ENCODE measurements at regions not wholly inside any gene's neighbourhood (a gene's known extent, or its start where the extent isn't known, plus 50 kb on each side); places are given as distances from the start of the nearest gene placed in this dataset.

DNA sequence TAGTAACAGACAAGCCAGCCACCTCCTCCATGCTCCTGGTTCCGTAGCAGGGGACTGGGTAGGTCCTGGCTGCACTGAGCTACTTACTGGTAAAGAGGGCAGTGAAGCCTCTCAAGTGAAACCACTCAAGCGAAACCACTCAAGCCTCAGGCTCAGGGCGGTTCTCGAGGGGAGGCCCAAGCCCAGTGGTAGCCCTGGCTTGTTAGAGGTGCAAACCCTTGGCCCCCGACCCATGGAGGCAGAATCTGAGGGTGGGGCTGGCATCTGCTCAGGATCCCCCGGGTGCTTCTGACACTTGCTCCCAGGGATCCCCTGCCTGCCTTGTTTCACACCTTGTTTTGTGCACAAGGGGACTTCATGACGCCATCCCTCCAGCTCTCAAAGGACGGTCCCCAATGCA, 76.5 kb upstream of the OLFM1 start:
- H3K36me3 ChIP-seq (ENCODE audit: control insufficient read depth, insufficient read depth, low read length) = no peaks in the 10 kb centered on the region
- H3K27ac ChIP-seq (ENCODE audit: extremely low read depth, low read depth, low read length) = no peak overlapping the region
- H2AFZ ChIP-seq (ENCODE audit: low read depth, low read length) = no peak overlapping the region
- H3K4me3 ChIP-seq = no peak overlapping the region
- DNase-seq (ENCODE audit: extremely low read depth in 1 of 4, low spot score in 3 of 4) (no peak), FAIRE-seq (no peak), ATAC-seq (no peak)
- in situ Hi-C loops (cut with MboI) = no loop called here
- 0% methylated on average over 8 of the region's 8 CpGs for WGBS (ENCODE audit: insufficient coverage, low coverage, missing lambda C conversion rate)
- H3K4me1 ChIP-seq (replicated peaks in 1 of 2; ENCODE audit: control insufficient read depth in 2 of 2, insufficient read depth in 2 of 2, low read length in 2 of 2) = no peaks in the 10 kb centered on the region; a peak in 1 of 5 replicates
- intact Hi-C loops (cut with micrococcal nuclease) = no loop called here
- POLR2A ChIA-PET = interaction anchor here (0.5 kb wide), 1 partner anchor 1204 kb away, joined by 3 read pairs; no protein-coding TSS in a partner anchor
- peaks cover 6 to 31% of the 10 kb centered on the region in 2 experiments; a peak in 3 of 5 replicates for H3K27me3 ChIP-seq (ENCODE audit: control insufficient read depth in 2 of 2, insufficient read depth in 2 of 2, low read length in 2 of 2)
- CTCF ChIA-PET (ENCODE audit: low intra/inter-chr PET ratio) = no interaction called here
- no peak overlapping the region for H3K9ac ChIP-seq (ENCODE audit: insufficient read depth in 1 of 2, low read depth in 2 of 2, low read length in 2 of 2)
- no peaks in the 10 kb centered on the region; the same call in 1 of the 2 replicates for H4K20me1 ChIP-seq (replicated peaks; ENCODE audit: control insufficient read depth, insufficient read depth, low read length)
- BruUV-seq (replicated peaks) = no TSS peak
- H3K9me1 ChIP-seq (ENCODE audit: control insufficient read depth, insufficient read depth, low read length) = no peaks in the 10 kb centered on the region
- H3K79me2 ChIP-seq (ENCODE audit: control insufficient read depth, insufficient read depth, low read length) = no peaks in the 10 kb centered on the region
- H3K9me3 ChIP-seq (replicated peaks; ENCODE audit: control insufficient read depth, insufficient read depth, low read depth, low read length) = no peaks in the 10 kb centered on the region
- no peak overlapping the region for H3K4me2 ChIP-seq (ENCODE audit: insufficient read depth, low read length)
- TF ChIP-seq MTA2 (IDR thresholded peaks at IDR 0.05; ENCODE audit: low read depth) = no peak
- TF ChIP-seq HOXB6 (CRISPR knock-in tag; IDR thresholded peaks at IDR 0.05; ENCODE audit: borderline replicate concordance) = no peak
- no peak for TF ChIP-seq SNAPC5 (CRISPR knock-in tag; IDR thresholded peaks at IDR 0.05)
- TF ChIP-seq ARHGAP35 (IDR thresholded peaks at IDR 0.05; ENCODE audit: partially characterized antibody) = no peak
- no peak for TF ChIP-seq CREB3 (tag; conservative IDR thresholded peaks at IDR 0.05; ENCODE audit: low read depth)
- TF ChIP-seq CTBP1 (IDR thresholded peaks at IDR 0.05; ENCODE audit: borderline replicate concordance) = no peak
- TF ChIP-seq ZNF717 (CRISPR knock-in tag; IDR thresholded peaks at IDR 0.05) = no peak
- TF ChIP-seq HMGXB4 (CRISPR knock-in tag; IDR thresholded peaks at IDR 0.05) = no peak
- no peak for TF ChIP-seq MTA3 (IDR thresholded peaks at IDR 0.05; ENCODE audit: borderline replicate concordance)
- no peak for TF ChIP-seq ZNF24 (IDR thresholded peaks at IDR 0.05)
- no peak for TF ChIP-seq NUFIP1 (IDR thresholded peaks at IDR 0.05; ENCODE audit: partially characterized antibody)
- TF ChIP-seq ZNF121 (CRISPR knock-in tag; conservative IDR thresholded peaks at IDR 0.05) = no peak
- TF ChIP-seq RFX5 (IDR thresholded peaks at IDR 0.05; ENCODE audit: low read depth, low read length) = no peak
- TF ChIP-seq HMBOX1 (IDR thresholded peaks at IDR 0.05) = no peak
- TF ChIP-seq ARID3A (IDR thresholded peaks at IDR 0.05; ENCODE audit: borderline replicate concordance, low read depth, low read length) = no peak
- TF ChIP-seq POLR2B (IDR thresholded peaks at IDR 0.05; ENCODE audit: low read depth, partially characterized antibody) = no peak
- TF ChIP-seq ZNF217 (CRISPR knock-in tag; IDR thresholded peaks at IDR 0.05) = no peak
